B cell (primary cell): ENCODE measurements at regions not wholly inside any gene's neighbourhood (a gene's known extent, or its start where the extent isn't known, plus 50 kb on each side); places are given as distances from the start of the nearest gene placed in this dataset.

ENCODE experiments used
- EZH2 ChIP-seq: IDR thresholded peaks from 2 replicates; pipeline ENCODE4 v1.6.1; 2012; ENCODE audit warnings: borderline replicate concordance, low read depth, mild to moderate bottlenecking, moderate library complexity, low read length; ENCODE audit not compliant: insufficient read depth, poor library complexity, severe bottlenecking
- TF ChIP-seq, protein P1 (sequence below): fragments of 200-600 bp; IDR thresholded peaks from one replicate; pipeline ENCODE4 v1.8.0; 2022; ENCODE audit warnings: antibody characterized with exemption, mild to moderate bottlenecking

DNA sequence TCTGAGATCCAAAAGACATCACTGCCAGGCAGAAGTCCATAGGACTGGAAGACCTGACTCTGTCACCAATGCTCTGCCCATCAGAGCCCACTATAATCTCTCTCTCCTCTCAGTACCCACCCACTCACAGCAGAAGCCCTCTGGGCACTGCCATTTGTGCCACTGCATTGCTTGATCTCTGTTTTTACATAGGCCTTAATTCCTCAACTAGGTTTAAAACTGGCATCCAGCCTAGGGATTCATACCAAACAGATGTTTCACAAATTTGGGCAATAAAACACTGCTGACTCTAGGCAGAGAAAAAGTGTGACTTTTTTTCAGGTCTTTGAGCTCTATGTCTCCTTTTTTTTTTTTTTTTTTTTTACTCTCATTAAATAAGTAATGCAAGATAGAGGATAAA, 91.1 kb upstream of the RANBP3L start:
- TF ChIP-seq, protein P1, sequence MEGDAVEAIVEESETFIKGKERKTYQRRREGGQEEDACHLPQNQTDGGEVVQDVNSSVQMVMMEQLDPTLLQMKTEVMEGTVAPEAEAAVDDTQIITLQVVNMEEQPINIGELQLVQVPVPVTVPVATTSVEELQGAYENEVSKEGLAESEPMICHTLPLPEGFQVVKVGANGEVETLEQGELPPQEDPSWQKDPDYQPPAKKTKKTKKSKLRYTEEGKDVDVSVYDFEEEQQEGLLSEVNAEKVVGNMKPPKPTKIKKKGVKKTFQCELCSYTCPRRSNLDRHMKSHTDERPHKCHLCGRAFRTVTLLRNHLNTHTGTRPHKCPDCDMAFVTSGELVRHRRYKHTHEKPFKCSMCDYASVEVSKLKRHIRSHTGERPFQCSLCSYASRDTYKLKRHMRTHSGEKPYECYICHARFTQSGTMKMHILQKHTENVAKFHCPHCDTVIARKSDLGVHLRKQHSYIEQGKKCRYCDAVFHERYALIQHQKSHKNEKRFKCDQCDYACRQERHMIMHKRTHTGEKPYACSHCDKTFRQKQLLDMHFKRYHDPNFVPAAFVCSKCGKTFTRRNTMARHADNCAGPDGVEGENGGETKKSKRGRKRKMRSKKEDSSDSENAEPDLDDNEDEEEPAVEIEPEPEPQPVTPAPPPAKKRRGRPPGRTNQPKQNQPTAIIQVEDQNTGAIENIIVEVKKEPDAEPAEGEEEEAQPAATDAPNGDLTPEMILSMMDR = no peak
- TF ChIP-seq EZH2 = no peak
